Lower leg skin (tissue), 4 donors: ENCODE measurements at regions not wholly inside any gene's neighbourhood (a gene's known extent, or its start where the extent isn't known, plus 50 kb on each side); places are given as distances from the start of the nearest gene placed in this dataset.
"Not testable (repeated sequence)": the region's sequence is repeated elsewhere in the genome, so short reads cannot be mapped to it uniquely, and the experiment has no call there.

Source experiments
- DNase-seq, 2 donors: peaks; one replicate each; pipeline ENCODE4 v3.0.0-alpha.2; 2019; ENCODE audit warnings: low spot score in 2 of 2
- H3K4me3 ChIP-seq: fragments of 200-600 bp; sonication (generic); 2 replicates; pipeline ENCODE4 v1.5.1; 2017; ENCODE audit warnings: mild to moderate bottlenecking, low read depth; ENCODE audit not compliant: poor library complexity, severe bottlenecking
- CTCF ChIP-seq, 3 donors: fragments of 450-650 bp; IDR thresholded peaks; one replicate each; pipeline ENCODE4 v1.5.1; 2016; ENCODE audit warnings: antibody characterized with exemption in 3 of 3, mild to moderate bottlenecking in 3 of 3, moderate library complexity in 2 of 3
- POLR2A ChIP-seq, 2 donors: fragments of 450-650 bp; IDR thresholded peaks; one replicate each; pipeline ENCODE4 v1.6.1; 2016 to 2017; ENCODE audit warnings: antibody characterized with exemption in 2 of 2, mild to moderate bottlenecking in 1 of 2, moderate library complexity in 1 of 2
- WGBS, 2 donors: methylation state at CpG; one replicate each; pipeline ENCODE4 v1.1.5; 2018; 5-methylcytosine and 5-hydroxymethylcytosine counted together
- intact Hi-C: fragments of 100-400 bp; cut with DNase I; formaldehyde crosslinking; loops from one replicate; pipeline ENCODE4 v1.15.0; 2023; ENCODE audit warnings: low total_unique reads

- no peak overlapping the region for H3K4me3 ChIP-seq
- TF ChIP-seq POLR2A (IDR thresholded peaks at IDR 0.05) (no peak), CTCF (IDR thresholded peaks at IDR 0.05) (no peak)
- 45 to 50% methylated on average over 4 of the region's 4 CpGs for WGBS, 2 donors
- intact Hi-C loops: no loop called here
- DNase-seq: no peak
These were observed 582.9 kb upstream of the RBFOX1 start for GRCh38 chr16:6749698-6750097.

- intact Hi-C loops, H3K4me3 ChIP-seq, DNase-seq: not testable (repeated sequence)
- 21 to 22% methylated on average over 2 of the region's 2 CpGs for WGBS, 2 donors
These were observed 596.3 kb upstream of the RBFOX1 start for GRCh38 chr16:6736302-6736701.

- intact Hi-C loops: no loop called here
- no peak for DNase-seq
- no peak for TF ChIP-seq POLR2A (IDR thresholded peaks at IDR 0.05)
- TF ChIP-seq CTCF (IDR thresholded peaks at IDR 0.05): no peak
- WGBS, 2 donors: 23 to 24% methylated on average over 3 of the region's 3 CpGs
- no peak overlapping the region for H3K4me3 ChIP-seq
These were observed 597.0 kb upstream of the RBFOX1 start for GRCh38 chr16:6735631-6736030.

GRCh38 chr16:6732166-6732565 lies 600.5 kb upstream of the RBFOX1 start:
- WGBS, 2 donors: 40 to 48% methylated on average over 4 of the region's 4 CpGs
- no peak overlapping the region for H3K4me3 ChIP-seq
- TF ChIP-seq POLR2A (IDR thresholded peaks at IDR 0.05) (no peak), CTCF (IDR thresholded peaks at IDR 0.05) (no peak)
- DNase-seq: no peak
- intact Hi-C loops: no loop called here

- intact Hi-C loops: no loop called here
- DNase-seq: no peak
- TF ChIP-seq POLR2A (IDR thresholded peaks at IDR 0.05) (no peak), CTCF (IDR thresholded peaks at IDR 0.05) (no peak)
- WGBS, 2 donors: 72 to 81% methylated on average over 3 of the region's 3 CpGs
- no peak overlapping the region for H3K4me3 ChIP-seq
These were observed 604.3 kb upstream of the RBFOX1 start for GRCh38 chr16:6728381-6728780.

- DNase-seq: no peak
- 26 to 37% methylated on average over 4 of the region's 4 CpGs for WGBS, 2 donors
- TF ChIP-seq POLR2A (IDR thresholded peaks at IDR 0.05) (no peak), CTCF (IDR thresholded peaks at IDR 0.05) (no peak)
- intact Hi-C loops: no loop called here
- H3K4me3 ChIP-seq: no peak overlapping the region
These were observed 606.0 kb upstream of the RBFOX1 start for GRCh38 chr16:6726621-6727020.
